ENCODE measurements at regions not wholly inside any gene's neighbourhood (a gene's known extent, or its start where the extent isn't known, plus 50 kb on each side); places are given as distances from the start of the nearest gene placed in this dataset.

GRCh38 chr6:112581015-112581414 is 233.9 kb downstream of the RFPL4B start:
- TF ChIP-seq CTCF (conservative IDR thresholded peaks at IDR 0.05): no peak
- no peak for TF ChIP-seq ZFX (IDR thresholded peaks at IDR 0.05)

Data from C4-2B (cell line).